Mucosa of descending colon (tissue), 3 donors: ENCODE measurements at regions not wholly inside any gene's neighbourhood (a gene's known extent, or its start where the extent isn't known, plus 50 kb on each side); places are given as distances from the start of the nearest gene placed in this dataset.

Experiments
- ATAC-seq: fragments of 200-7000 bp; cut with Tn5 transposase; one replicate; pipeline ENCODE4 v1.9.1; 2020; ENCODE audit warnings: mild to moderate bottlenecking, moderate library complexity
- DNase-seq, 3 donors: peaks; one replicate each; pipeline ENCODE4 v3.0.0-alpha.2; 2020
- H3K36me3 ChIP-seq: fragments of 200-600 bp; one replicate; pipeline ENCODE4 v1.8.0; 2021; ENCODE audit warnings: low read depth, mild to moderate bottlenecking
- H3K4me1 ChIP-seq: fragments of 200-600 bp; one replicate; pipeline ENCODE4 v1.8.0; 2021; ENCODE audit warnings: low read depth, mild to moderate bottlenecking
- H3K4me3 ChIP-seq: fragments of 200-600 bp; one replicate; pipeline ENCODE4 v1.8.0; 2021; ENCODE audit warnings: mild to moderate bottlenecking
- H3K9me3 ChIP-seq: fragments of 200-600 bp; one replicate; pipeline ENCODE4 v1.8.0; 2021; ENCODE audit warnings: mild to moderate bottlenecking
- CTCF ChIP-seq: fragments of 200-600 bp; IDR thresholded peaks from one replicate; pipeline ENCODE4 v1.8.0; 2022; ENCODE audit warnings: antibody characterized with exemption, mild to moderate bottlenecking
- intact Hi-C, 2 donors: fragments of 100-400 bp; cut with DNase I in 1 of 2; cut with micrococcal nuclease in 1 of 2; formaldehyde crosslinking; loops; one replicate each; pipeline versions ENCODE4 v1.11.0 to v1.11.1; 2022; cut with DNase I, micrococcal nuclease
- donor health status: DM: no; HTN: no; CAD: no; lungs with moderate emphysema.
- donor health status: DM: no; HTN: no; CAD: no.
- donor health status: DM: no; HTN: yes; CAD: no.

- no peak overlapping the region for H3K4me3 ChIP-seq
- intact Hi-C loops = no loop called here
- ATAC-seq = no peak
- TF ChIP-seq CTCF = no peak
- no peaks in the 10 kb centered on the region for H3K36me3 ChIP-seq
- no peaks in the 10 kb centered on the region for H3K9me3 ChIP-seq
- DNase-seq = no peak
- no peaks in the 10 kb centered on the region for H3K4me1 ChIP-seq
Measured at GRCh38 chr9:3049636-3050035, 205.7 kb upstream of the PUM3 start.

GRCh38 chr9:3047912-3048311, 204.0 kb upstream of the PUM3 start:
- intact Hi-C loops = no loop called here

GRCh38 chr9:3045153-3045552, 201.3 kb upstream of the PUM3 start:
- Histone ChIP-seq H3K9me3 (no peaks in the 10 kb centered on the region), H3K4me3 (no peak overlapping the region), H3K36me3 (no peaks in the 10 kb centered on the region), H3K4me1 (no peaks in the 10 kb centered on the region)
- TF ChIP-seq CTCF = no peak
- no peak for ATAC-seq
- intact Hi-C loops = no loop called here
- no peak for DNase-seq

More at GRCh38 chr9:3047912-3048311, 204.0 kb upstream of the PUM3 start:
- H3K9me3 ChIP-seq = no peaks in the 10 kb centered on the region
- H3K36me3 ChIP-seq = no peaks in the 10 kb centered on the region
- ATAC-seq (no peak), DNase-seq (no peak)
- H3K4me3 ChIP-seq = no peak overlapping the region
- TF ChIP-seq CTCF = no peak
- H3K4me1 ChIP-seq = no peaks in the 10 kb centered on the region

GRCh38 chr9:3043369-3043768, 199.5 kb upstream of the PUM3 start:
- no peak overlapping the region for H3K4me3 ChIP-seq
- no peak for TF ChIP-seq CTCF
- no peaks in the 10 kb centered on the region for H3K4me1 ChIP-seq
- intact Hi-C loops = no loop called here
- DNase-seq (no peak), ATAC-seq (no peak)
- no peaks in the 10 kb centered on the region for H3K9me3 ChIP-seq
- no peaks in the 10 kb centered on the region for H3K36me3 ChIP-seq

- intact Hi-C loops = no loop called here
- no peaks in the 10 kb centered on the region for H3K36me3 ChIP-seq
Measured at GRCh38 chr9:3040761-3041160, 196.9 kb upstream of the PUM3 start.

More at GRCh38 chr9:3040761-3041160, 196.9 kb upstream of the PUM3 start:
- ATAC-seq (no peak), DNase-seq (no peak)
- Histone ChIP-seq H3K9me3 (no peaks in the 10 kb centered on the region), H3K4me3 (no peak overlapping the region), H3K4me1 (no peaks in the 10 kb centered on the region)
- TF ChIP-seq CTCF = no peak
